Activated CD4-positive, alpha-beta T cell treated with anti-CD3 and anti-CD28 coated beads, Interleukin-2, amount 50 U/mL, for 4 hours (primary cell): ENCODE measurements at regions not wholly inside any gene's neighbourhood (a gene's known extent, or its start where the extent isn't known, plus 50 kb on each side); places are given as distances from the start of the nearest gene placed in this dataset.
"Not testable (repeated sequence)": the region's sequence is repeated elsewhere in the genome, so short reads cannot be mapped to it uniquely, and the experiment has no call there.

Experiments
- DNase-seq, 2 experiments: peaks; one replicate each; pipeline ENCODE4 v3.0.0-alpha.2; 2020

DNA sequence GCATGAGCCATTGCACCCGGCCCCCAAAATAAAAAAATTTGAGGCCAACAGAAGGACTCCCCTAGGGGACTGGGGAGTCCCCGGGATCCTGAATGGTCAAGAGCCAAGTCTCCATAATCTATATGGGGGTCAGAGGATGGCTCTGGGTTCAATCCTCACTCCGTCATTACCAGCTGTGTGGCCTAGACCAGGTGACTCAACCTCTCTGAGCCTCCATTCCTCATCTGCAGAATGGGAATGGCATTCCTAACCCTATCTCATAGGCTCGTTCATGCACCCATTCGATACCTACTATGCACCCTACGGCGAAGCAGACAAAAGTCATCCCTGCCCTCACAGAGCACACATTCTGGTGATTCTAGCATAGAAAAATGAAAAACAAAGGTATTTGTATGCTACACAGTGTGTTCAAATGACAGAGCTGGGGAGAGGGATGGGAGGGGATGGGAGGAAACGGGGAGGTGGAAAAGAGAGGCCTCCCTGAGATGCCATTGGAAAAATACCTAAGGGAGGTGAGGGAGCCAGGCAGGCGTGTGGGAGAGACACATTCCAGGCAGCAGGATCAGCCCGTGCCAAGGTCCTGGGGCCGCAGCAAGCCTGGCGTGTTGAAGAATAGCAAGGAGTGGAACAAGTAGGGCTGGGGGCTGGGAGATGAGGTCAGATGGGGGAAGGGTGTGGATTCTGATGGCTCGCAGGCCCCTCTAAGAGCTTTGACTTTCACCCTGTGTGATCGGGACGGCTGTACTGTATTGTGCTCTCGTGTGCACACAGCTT is 71.2 kb downstream of the RMI2 start:
- DNase-seq: no peak

- DNase-seq: no peak
Observed at GRCh38 chr16:11417487-11417886, 72.2 kb downstream of the RMI2 start.

- DNase-seq: no peak
Observed at GRCh38 chr16:11418506-11418905, 73.2 kb downstream of the RMI2 start.

GRCh38 chr16:11420067-11420466 is 74.8 kb downstream of the RMI2 start:
- not testable (repeated sequence) for DNase-seq

GRCh38 chr16:11420895-11421294 is 75.6 kb downstream of the RMI2 start:
- no peak for DNase-seq

GRCh38 chr16:11422381-11423314 is 77.4 kb downstream of the RMI2 start:
- DNase-seq: no peak

GRCh38 chr16:11423315-11424117 is 78.3 kb downstream of the RMI2 start:
- DNase-seq: no peak

DNA sequence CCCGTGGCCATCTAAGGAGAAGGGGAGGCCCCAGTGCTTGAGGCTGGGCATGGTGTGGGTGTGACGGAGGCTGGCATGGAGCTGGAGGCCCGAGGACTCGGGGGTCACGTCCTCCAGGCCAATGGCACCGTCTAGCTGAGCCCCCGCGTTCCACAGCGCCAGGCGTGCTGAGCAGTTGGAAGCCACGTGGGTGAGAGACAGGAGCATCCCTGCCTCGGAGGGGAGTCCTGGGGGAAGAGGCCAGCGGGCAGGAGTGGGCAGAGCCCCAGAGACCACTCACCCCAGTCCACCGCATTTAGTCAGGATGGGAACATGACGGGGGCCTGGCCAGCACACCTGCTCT is 78.8 kb downstream of the RMI2 start:
- DNase-seq: no peak

DNA sequence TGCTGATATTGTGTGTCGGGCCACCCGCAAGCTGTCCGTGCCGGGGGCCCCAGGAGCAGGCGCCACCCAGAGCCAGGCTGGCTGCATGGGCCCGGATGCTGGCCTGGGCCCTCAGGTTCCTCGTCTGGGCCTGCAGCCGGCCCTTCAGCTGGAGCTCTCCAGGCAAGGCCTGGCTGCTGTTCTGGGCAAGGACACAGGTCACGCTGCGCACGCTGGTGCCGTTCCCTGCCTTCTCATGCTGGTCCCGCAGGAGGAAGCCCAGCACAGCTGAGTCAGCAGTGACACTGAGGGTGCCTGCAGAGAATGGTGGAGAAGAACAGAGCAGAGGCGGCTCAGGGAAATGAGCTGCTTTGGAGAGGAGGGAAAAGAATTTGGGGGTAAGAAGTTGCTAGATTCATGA is 79.9 kb downstream of the RMI2 start:
- no peak for DNase-seq

- DNase-seq: no peak
Observed at GRCh38 chr16:11428623-11428953, 83.3 kb downstream of the RMI2 start.

DNA sequence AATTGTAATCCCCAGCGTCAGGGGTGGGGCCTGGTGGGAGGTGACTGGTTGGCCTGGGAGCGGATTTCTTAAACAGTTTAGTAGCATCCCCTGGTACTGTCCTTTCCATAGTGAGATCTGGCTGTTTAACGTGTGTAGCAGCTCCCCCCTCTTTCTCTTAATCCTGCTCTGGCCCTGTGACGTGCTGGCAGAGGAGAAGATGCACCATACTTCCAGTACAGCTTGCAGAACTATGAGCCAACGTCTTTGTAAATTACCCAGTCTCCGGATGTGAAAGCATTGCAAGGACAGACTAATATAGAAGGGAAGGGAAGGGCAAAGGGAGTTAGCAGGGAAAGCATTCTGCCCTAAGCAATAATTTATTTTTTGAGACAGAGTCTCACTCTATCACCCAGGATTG is 83.9 kb downstream of the RMI2 start:
- no peak for DNase-seq

DNA sequence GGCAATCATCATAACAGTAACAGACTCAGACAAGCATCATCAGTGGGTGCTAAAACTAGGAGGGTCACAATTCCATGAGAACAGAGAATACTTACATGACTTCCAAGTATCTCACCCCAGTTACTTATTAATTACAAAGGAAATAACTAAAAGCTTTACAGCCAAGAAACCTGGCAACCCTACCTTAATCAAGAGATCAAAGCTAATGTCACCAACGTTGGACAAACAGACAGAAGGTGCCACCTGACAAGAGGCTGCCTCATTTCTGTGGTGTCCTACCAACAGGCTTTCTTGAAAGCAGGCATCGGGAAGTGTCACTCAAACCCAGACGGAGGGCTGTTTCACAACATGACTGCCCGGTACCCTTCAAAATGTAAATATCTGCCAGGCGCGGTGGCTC is 84.6 kb downstream of the RMI2 start:
- no peak for DNase-seq

DNA sequence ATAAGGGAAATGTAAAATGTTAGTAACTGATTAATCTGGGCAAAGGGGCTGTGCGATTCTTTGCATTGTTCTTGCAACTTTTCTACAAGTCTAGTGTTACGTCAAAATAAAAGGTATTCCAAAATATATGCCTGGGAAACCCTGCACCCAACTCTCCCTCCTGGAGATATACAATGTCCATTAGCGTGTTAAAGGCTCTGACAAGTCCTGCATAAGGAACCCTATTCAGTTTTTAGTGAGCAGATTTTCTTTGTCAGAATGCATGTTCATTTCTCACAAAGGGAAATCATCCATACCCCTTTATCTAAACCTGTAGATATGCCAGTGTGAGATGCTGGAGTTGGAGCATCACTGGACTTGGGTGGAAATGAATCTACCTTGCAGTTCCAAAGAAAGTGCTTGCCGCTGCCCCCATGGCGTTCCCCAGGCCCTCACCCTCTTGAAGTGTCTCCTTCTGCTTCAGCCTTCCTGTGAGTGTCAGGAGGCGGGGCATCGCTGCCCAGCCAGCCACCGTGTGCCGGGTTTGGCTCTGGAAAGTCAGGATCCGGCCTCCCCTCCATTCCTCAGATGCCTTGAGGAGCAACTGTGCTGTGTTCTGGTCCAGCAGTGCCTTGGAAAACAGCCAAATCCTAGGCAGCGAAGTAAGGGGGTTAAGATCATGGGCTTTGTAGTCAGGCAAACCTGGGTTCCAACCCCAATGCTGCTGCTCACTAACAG is 85.5 kb downstream of the RMI2 start:
- no peak for DNase-seq

GRCh38 chr16:11431915-11432465 is 86.7 kb downstream of the RMI2 start:
- no peak for DNase-seq

GRCh38 chr16:11432856-11433395 is 87.7 kb downstream of the RMI2 start:
- DNase-seq: no peak

DNA sequence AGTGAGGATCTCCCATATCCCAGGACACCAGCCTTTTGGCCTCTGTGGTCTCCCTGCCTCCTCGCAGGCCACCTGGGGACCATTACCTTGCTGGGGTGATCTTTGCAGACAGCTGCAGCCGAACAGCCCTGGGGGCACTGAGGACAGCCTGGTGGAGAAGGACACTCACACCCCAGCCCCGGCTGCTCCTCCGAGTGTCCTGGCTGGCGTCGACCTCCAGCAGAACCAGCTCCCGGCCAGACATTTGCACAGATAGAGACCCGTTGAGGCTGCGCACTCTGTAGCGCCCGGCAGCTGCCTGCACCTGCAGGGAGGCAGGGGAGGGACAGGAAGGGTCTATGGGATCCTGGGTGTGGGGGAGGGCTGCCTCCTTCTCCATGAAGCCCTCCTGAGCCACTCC is 90.3 kb downstream of the RMI2 start:
- DNase-seq: no peak

- DNase-seq: no peak
Observed at GRCh38 chr16:11437069-11437468, 91.8 kb downstream of the RMI2 start.

DNA sequence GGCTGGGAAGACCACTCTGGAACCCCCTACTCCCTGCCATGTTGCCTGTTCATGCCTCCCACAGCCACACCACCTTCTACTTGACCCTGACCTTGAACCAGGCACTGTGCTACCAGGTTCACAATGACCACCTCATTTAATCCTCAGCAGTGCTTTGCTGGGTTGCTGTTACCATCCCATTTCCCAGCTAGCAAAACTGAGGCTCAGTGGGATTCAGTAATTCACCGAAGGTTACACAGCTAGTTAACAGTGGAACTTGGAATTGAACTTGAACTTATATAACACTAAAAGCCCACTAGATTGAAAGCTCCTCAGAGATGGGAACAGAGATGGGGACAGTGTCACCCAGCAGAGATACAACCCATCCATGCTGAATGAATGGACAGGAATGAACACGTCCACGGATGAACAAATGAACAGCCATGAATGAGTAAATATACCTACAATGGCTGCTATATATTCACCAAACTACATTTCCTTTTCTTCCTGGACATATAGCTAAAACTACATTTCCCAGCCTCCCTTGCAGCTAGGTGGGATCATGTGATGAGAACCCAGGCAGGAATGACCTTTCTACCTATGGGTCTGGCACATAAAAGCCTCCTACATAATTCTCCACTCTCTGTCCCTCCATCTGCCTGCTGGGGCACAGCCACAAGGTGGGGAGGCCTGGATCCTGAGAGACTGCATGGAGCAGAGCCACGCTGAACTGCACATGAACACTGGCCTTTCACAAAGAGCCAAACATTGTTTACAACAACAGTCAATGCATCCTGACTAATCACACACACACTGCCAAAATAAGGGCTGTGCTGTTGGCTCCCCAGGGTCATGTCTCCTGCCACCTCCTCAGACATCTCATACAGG is 94.8 kb downstream of the RMI2 start:
- no peak for DNase-seq

- DNase-seq: no peak
Observed at GRCh38 chr16:11440657-11441012, 95.4 kb downstream of the RMI2 start.

GRCh38 chr16:11445486-11445885 is 100.2 kb downstream of the RMI2 start:
- DNase-seq: no peak

- DNase-seq: no peak
Observed at GRCh38 chr16:11446566-11447119, 101.4 kb downstream of the RMI2 start.
